HG03280 (cell line): ENCODE measurements at regions not wholly inside any gene's neighbourhood (a gene's known extent, or its start where the extent isn't known, plus 50 kb on each side); places are given as distances from the start of the nearest gene placed in this dataset.

Source experiments
- ATAC-seq: cut with Tn5 transposase; IDR thresholded peaks from one replicate; pipeline ENCODE4 v1.9.1; 2021; ENCODE audit warnings: mild to moderate bottlenecking, moderate library complexity; ENCODE audit not compliant: unreplicated experiment

DNA sequence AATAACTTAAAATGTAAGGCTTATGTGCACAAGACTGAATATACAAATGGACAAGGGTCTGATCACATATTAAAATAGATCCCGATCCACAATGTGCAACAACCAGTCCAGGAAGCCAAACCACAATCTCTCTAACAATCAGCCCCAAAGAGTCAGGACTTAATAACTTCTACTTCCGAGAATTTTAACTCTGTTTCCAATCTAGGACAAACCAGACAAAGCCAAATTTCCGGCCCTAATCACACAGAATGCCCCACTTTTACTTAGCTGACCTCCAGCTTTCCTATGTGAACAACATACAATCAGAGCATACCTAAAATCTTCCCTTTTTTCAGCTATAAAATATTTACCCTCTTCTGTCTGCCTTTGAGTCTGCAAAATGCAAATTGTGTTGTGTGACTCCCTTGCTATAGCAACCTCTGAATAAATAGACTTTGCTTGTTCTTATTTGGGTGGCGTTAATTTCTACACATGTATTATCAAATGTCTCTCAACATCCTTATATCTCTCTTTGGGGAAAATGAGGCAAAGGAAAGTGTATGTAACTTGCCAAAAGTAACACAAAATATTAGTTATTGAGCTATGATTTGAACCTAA, 381.9 kb upstream of the MC4R start:
- ATAC-seq = no peak

DNA sequence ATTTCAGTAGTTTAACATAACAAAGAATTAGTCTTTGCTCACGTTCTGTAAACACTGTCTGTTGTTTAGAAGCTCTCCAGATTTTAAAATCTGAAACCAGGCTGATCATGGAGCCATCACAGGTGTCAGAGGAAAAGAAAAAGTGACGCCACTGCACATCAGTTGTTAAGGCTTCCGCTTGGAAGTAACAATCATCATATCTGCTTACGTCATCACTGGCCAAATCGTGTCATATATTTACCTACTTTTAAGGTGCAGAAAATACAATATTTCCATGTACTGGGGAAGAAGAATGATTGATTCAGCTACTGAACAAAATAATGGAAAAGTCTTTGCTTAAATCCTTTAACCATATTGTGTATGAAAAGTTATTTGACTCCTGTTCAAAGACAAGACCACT, 382.6 kb upstream of the MC4R start:
- no peak for ATAC-seq

DNA sequence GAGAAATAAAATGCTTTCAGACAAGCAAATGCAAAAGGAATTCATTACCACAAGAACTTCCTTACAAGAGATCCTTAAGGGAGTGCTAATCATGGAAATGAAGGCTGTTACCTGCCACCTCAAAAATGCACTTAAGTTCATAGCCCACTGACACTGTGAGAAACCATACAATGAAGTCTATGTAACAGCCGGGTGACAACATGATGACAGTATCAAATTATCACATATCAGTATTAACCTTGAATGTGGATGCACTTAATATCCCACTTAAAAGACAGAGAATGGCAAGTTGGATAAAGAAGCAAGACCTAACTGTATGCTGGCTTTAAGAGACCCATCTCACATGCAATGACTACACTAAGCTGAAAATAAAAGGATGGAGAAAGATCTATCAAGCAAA, 403.4 kb upstream of the MC4R start:
- no peak for ATAC-seq

DNA sequence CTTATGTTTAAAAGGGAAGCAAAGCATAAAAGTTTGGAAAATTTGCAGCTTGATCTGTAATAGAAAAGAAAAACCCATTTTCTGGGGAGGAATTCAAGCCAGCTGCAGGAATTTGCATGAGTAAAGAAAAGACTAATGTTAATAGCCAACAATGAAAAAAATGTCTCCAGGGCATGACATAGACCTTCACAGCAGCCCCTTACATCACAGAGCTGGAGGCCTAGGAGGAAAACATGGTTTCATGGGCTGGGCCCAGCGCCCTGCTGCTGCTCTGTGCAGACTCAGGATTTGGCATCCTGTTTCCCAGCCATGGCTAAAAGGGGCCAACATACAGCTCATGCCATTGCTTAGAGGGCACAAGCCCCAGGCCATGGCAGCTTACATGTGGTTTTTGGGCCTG, 411.6 kb upstream of the MC4R start:
- ATAC-seq = no peak

DNA sequence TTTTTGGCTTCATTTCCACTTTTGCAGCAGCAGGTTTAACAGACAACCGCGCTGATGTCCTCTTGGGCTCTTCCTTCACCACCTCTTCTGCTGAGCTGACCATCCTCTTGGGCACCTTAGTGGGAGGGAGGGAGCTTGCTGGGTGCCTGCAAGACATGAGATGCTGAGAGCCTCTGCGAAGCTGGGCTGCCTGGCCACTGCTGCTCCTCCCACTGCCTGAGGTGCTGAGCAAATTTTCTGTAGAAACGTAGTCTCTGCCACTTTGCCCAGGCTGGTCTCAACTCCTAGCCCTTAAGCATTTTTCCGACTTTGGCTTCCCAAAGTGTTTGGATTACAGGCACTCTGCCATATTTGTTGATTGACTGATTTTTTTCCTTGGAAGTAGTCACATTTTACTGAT, 422.2 kb upstream of the MC4R start:
- no peak for ATAC-seq

DNA sequence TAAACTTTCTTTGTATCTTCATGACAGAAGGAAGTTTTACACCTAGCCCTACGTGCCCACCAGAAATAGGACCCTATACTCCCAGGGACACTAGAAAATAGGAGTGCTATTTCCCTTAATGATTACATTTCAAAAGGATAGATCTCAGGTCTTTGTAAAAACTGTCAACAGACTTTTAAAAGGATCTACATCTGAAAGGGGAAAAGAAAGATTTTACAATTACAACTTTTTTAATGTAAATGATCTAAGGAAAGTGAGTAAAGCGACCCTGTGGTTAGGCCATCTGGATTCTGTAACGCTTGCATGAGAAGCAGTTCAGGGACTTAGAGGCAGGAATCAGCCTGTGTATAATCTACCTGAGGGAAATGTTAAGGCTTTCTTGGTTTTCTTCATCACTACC, 431.8 kb upstream of the MC4R start:
- ATAC-seq = no peak

DNA sequence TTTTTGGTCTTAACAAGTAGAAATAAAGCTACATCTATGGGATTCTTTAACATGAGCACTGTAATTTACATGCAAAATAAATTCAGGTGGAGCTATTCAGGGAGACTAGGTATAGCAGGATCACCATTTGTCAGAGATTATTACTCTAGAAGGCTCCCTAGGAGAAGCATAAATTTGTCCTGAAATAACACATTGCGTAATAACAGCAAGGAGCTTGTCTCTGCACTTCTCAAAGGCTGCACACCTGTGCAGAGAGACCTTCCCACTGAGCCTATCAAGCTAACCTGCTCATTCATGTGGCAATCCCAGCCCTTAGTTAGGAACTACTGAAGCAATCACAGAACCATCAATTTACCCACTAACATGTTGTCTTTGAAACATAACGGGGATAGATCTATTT, 437.4 kb upstream of the MC4R start:
- ATAC-seq = no peak

DNA sequence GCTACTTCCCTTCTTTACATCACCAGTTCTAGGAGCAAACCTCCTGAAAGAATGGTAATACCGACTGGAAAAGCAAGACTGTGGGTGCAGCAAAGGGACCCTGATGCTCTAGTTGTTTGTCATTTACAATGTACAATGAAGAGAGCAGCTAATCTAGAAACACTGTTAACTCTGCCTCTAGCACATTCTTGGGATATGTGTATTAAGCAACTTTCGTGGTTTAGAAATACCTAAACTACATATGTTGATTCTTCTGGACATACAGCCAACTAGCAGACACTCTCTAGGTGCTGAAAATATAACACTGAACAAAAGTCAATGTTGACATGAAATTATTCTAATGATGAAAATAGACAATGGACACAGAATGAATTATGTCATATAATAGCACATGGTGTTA, 440.3 kb upstream of the MC4R start:
- ATAC-seq = no peak

DNA sequence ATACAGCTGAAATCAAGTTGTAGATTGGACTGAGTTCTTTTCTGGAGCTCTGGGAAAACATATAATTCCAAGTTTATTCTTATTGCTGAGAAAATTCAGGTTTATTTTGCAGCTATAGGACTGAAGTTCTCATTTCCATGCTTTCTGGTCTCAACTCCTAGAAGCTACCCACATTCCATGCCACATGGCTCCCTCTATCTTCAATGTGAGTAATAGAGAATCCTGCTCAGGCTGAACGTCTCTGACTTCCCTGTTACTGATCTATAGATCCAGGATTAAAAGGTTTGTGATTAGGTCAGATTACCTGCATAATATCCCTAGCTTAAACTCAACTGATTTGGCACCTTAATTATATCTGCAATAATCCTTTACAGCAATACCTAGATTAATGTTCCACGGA, 453.8 kb upstream of the MC4R start:
- no peak for ATAC-seq

DNA sequence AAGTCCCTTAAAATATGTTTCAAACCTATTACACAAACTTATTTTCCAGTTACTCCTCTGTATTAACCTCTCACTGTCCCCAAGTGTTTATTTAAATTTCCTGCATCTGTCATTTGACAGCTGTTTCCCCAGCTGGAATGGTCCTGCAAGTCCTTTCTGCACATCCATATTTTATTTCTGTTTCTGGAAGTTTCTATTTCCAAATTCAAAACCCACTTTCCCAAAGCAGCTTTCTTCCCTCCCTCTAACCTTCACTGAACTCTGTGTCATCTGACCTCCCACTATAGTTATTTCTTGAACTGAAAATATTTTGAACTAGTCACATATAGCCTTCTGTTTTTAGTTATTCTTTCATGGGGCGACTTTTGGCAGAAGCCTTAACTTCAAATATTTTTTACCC, 459.4 kb upstream of the MC4R start:
- ATAC-seq = no peak

DNA sequence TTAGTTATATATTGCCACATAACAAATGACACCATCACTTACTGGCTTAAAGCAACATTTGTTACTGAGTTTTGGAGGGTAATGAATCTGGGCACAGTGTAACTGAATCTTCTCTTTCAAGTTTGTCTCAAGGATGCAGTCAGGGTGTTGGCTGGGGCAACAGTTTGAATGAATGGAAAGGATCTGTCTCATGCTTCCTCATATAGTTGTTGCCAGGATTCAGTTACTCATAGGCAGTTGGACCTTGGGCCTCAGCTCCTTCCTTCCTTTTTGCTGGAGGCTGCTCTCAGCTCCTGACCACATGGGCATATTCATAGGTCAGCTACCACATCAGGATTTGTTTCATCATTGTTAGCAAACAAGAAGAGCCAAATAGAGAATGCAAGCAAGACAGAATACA, 466.1 kb upstream of the MC4R start:
- no peak for ATAC-seq

DNA sequence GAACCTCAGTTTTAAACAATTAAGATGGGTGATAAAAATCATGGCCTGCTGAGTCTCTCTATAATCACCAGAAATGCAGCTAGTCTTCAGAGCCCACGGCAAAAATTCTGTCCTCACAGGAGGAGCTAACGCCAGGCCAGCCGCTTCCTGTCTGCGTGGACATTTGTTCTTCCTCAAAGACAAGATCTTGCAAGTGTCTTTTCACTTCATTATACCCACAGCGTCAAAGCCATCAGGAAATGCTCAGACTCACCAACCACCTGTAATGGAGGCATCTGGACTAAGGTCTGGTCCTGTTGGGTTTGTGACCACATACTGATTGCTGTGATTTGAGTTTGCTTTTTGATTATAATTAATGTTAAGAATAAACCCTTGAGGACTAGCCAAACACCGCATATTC, 473.8 kb upstream of the MC4R start:
- no peak for ATAC-seq

DNA sequence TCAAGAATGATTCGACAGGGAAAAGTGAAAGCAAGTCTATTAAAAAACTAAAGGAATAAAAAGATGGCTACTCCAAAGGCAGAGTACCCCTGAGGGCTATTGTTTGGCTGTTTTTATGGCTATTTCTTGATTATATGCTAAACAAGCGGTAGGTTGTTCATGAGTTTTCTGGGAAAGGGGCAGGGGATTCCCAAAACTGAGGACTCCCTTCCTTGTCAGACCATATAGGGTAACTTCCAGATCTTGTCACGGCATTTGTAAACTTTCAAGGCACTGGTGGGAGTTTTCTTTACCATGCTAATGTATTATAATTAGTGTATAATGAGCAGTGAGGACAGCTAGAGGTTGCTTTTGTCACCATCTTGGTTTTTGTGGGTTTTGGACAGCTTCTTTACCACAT, 474.9 kb upstream of the MC4R start:
- no peak for ATAC-seq

DNA sequence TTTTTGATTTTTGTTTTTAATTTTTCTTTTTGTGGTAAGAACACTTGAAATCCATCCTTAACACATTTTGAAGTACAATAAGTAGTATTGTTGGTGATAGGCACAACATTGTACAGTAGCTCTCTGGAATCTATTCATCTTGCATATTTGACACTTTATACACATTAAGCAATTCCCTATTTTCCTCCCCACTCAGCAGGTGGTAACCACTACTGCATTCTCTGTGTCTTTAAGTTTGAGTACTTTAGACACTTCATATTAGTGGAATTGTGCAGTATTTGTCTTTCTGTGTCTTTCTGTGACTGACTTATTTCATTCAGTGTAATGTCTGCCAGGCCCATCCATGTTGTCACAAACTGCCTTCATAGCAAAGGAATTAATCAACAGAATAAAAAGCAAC, 471.7 kb upstream of the CDH20 start:
- ATAC-seq = no peak

DNA sequence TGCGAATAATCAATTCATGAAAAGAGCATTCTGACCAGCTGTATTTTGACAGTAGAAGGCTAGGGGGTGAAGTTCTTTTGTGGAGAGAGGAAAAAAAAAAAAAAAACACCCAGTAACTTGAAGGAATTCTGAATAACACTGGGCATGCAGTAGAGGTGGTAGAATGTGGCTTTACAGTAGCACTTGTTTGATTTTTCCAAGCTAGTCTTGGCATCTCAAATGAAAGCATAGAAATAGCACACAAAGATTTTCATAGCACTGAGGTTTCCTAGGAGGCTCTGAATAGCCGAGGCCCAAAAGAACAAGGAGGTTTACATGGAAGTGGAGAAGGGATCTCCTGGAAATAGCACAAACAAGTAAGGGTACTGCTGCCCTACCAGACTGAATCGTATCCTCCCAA, 470.2 kb upstream of the CDH20 start:
- no peak for ATAC-seq

DNA sequence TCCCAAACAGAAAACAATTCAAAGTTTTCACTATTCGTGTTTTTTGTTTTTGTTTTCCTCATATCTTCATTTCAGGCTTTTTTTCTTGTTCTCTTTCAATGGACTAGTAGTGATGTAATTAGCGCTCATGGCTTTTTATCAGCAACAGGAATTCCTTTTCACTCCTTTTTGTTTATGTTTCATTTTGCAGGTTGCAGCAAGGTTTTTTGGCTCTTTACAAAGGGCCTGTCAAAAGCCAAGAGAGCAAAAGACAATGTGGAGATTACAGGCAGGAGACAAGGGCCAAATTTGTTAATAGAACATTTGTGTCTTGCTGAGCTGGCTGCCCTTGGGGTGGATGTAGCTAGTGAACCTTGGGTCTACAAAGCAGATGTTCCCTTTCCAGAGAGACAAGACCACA, 467.4 kb upstream of the CDH20 start:
- ATAC-seq = no peak

DNA sequence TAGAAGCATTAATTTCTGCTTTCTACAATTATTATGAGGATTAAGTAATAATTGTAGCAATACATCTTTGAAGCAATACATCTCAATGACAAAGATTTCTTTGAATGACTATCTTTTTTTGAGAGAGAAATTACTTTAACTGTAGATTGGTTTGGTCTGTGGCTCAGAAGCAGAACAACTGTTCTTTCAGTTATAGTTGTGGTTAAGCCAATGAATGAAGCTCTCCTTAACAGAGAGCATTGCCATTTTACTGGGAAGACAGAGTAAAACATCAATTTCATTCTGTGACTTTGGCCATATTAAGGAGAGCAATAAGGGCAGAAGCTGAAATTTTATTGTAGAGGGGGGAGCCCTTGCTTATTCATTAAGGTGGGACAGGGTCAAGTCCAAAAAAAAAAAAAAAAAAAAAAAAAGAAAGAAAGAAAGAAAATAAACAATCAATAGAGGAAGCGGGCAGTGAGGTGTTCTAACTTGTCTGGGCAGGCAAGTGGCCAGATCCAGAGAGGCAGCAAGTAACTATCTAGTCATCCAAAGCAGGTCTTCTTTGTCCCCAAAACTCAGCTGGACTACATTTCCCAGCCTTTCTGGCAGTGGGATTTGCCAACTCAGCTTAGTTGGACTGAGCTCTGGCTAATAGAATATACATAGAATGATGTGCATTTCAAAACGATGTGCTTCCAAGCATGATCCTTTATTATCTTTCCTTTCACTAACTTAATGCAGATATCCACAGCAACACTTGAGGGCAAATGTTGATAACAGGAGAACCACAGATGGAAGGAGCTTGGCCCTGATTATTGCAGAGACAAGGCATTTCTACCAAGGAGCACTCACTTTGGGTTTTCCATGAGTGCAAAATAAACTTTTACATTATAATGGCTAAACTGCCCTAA, 462.7 kb upstream of the CDH20 start:
- no peak for ATAC-seq

DNA sequence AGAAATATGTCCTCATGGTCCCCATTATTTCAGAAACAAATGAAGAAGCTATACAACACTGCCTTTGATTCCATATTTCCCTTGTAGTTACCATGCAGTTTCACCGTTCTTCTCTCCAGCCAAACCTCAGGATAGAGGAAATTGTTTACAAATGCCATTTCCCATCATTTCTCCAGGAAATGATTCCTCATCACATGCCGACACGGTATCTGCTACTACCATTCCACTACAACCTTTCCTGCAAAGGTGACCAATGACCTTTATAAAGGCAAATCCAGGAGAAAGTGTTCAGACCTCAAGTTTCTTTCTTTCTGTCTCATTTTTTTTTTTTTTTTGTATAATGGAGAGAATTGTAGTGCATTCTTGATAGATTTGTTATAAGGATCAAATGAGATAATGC, 460.8 kb upstream of the CDH20 start:
- ATAC-seq = no peak

DNA sequence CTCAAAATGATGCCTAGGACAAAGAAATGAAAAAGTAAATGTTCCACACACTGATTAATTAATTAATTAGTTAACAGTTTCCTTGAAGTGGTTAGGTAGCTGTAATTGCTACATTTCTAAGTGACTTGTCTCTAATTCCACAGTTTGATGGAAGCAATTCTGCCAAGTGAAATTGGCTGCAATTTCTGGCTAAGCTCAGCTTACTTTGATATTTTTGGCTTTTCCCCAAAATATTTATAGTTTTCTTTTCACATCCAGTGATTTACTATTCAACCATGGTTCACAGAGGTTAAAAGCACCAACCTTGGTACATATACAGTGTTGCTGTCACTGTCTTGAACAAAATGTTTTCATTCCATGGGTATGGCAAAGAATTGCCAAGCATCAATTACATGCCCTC, 459.5 kb upstream of the CDH20 start:
- no peak for ATAC-seq

DNA sequence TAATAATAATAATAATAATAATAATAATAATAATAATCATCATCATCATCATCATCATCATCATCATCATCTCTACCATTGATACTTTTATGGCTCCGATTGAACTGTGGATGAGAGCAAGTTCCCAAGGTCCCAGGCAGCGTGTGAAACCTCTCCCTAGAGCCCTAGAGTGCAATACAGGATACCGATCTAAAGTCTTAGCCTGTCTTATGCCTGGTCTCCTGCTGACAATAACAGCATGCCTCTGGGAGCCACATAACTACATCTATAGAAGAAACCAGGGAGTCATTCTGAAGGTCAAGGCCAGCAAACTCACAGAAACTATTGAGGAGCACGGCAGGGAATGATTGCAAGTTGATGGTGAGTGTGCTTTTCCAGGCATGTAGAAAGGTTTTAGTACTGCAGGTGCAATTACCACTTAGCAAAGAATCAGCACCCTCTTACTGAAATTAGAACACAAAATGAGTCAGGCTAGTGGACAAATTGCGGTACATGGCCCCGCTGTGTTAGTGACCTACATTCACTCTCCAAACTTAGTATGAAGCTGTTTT, 457.2 kb upstream of the CDH20 start:
- ATAC-seq = no peak

DNA sequence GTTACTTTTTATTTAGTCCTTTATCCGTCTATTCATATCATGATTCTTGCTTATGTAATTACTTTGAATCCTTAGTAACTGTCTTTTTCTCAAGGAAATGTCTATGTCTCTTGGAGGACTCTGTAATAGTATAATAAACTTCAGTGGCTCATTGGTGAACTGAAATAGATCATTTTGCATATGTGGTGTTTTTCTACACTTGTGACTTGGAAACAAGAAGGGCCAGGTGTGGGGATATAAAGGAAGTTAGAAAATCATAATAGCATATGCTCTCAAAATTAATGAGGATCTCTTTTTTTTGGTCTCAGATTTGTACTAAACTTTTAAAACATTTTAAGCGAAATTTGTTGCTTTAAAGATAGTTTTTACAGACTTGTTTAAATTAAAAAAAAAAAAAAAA, 453.0 kb upstream of the CDH20 start:
- ATAC-seq = no peak

DNA sequence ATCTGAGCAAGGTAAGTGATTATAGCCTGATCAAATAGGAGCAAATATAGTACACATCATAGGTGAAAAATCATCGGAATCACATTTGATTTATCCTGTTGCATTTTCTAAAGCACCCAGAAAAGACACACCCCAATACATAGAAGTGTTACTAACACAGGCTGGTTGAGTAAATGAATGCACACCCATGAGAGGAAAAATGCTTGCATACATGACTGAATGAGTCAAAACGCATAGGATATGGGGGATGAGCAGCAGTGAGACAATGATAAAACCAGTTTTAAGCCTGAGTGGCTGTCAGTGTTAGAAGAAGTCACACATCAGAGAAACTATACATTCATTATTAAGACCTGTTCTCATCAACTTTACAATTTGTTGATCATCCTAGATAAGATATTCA, 449.6 kb upstream of the CDH20 start:
- no peak for ATAC-seq
